Omental fat pad (tissue), 3 donors: ENCODE measurements at regions not wholly inside any gene's neighbourhood (a gene's known extent, or its start where the extent isn't known, plus 50 kb on each side); places are given as distances from the start of the nearest gene placed in this dataset.
A peak's percentile ranks its signal among the peaks of the same experiment; 100 is the strongest.

Experiments used
- ATAC-seq: fragments of 150-250 bp; one replicate; pipeline ENCODE4 v1.9.1; 2016; ENCODE audit warnings: mild to moderate bottlenecking, moderate library complexity; ENCODE audit not compliant: low FRiP score
- DNase-seq: peaks from one replicate; pipeline ENCODE4 v3.0.0-alpha.2; 2019; ENCODE audit warnings: low spot score
- TF ChIP-seq, protein P1 (sequence below), 3 donors: fragments of 450-650 bp; IDR thresholded peaks; one replicate each; pipeline ENCODE4 v1.5.1; 2016 to 2017; ENCODE audit warnings: antibody characterized with exemption in 3 of 3, mild to moderate bottlenecking in 3 of 3, moderate library complexity in 2 of 3

DNA sequence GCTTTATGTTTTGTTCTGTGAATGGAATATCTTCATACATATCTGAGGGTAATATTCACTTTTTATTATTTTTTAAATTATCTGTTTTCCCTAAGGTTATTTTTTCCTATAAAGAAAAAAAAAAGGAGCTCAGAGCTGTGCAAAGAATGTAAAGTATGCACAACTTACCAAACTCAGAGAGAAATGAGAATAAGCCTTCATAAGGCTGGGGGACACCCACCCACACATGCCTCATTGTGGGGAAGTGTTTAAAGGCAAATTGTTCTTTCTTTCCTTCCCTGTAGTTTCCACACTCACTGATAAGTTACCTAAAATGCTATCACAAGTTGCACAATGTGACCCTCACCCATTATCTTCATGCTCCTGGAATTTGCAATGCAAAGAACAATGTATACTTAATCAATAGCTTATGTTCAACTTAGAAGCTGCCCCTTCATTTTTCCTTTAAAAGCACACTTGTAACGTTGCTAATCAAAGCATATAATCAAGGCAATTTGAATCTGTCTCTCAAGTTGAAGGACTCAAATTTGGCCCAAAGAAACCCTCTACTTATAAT lies 108.1 kb downstream of the GNAT3 start:
- TF ChIP-seq, protein P1, sequence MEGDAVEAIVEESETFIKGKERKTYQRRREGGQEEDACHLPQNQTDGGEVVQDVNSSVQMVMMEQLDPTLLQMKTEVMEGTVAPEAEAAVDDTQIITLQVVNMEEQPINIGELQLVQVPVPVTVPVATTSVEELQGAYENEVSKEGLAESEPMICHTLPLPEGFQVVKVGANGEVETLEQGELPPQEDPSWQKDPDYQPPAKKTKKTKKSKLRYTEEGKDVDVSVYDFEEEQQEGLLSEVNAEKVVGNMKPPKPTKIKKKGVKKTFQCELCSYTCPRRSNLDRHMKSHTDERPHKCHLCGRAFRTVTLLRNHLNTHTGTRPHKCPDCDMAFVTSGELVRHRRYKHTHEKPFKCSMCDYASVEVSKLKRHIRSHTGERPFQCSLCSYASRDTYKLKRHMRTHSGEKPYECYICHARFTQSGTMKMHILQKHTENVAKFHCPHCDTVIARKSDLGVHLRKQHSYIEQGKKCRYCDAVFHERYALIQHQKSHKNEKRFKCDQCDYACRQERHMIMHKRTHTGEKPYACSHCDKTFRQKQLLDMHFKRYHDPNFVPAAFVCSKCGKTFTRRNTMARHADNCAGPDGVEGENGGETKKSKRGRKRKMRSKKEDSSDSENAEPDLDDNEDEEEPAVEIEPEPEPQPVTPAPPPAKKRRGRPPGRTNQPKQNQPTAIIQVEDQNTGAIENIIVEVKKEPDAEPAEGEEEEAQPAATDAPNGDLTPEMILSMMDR (IDR thresholded peaks at IDR 0.05): no peak
- ATAC-seq: no peak
- DNase-seq: no peak

DNA sequence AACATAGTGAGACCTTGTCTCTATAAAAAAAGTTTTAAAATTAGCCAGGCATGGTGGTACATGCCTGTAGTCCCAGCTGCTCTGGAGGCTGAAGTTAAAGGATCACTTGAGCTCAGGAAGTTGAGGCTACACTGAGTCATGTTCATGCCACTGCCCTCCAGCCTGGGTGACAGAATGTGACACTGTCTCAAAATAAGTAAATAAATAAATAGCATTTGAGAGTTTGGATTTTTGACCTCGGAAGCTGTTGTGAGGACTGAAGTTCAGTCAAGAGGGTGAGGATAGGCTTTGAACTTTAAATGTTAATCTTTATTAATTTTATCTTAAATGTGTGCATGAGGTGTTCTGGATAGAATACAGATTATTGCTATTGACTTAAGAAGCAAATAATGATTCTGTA lies 110.2 kb downstream of the GNAT3 start:
- ATAC-seq (no peak), DNase-seq (no peak)
- TF ChIP-seq, protein P1 (IDR thresholded peaks at IDR 0.05): no peak

DNA sequence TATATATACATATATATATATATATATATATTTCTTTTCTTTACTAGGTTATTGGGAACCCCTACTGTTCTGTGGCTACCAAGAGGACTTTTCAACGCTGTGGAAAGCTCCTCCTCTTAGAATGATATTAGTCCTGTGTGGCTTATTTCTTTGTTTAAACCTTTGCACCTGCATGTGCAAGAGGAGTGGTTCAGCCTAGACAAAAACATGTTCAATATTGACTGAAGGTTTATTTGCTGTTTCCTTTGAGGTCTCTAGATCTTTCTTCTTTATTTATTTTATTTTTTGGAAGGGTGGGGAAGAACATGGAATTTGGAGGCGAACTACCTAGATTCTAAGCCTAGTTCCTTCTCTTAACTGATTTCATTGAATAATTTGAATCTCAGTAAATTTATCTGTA lies 118.1 kb downstream of the GNAT3 start:
- TF ChIP-seq, protein P1 (IDR thresholded peaks at IDR 0.05): no peak
- ATAC-seq (no peak), DNase-seq (no peak)

DNA sequence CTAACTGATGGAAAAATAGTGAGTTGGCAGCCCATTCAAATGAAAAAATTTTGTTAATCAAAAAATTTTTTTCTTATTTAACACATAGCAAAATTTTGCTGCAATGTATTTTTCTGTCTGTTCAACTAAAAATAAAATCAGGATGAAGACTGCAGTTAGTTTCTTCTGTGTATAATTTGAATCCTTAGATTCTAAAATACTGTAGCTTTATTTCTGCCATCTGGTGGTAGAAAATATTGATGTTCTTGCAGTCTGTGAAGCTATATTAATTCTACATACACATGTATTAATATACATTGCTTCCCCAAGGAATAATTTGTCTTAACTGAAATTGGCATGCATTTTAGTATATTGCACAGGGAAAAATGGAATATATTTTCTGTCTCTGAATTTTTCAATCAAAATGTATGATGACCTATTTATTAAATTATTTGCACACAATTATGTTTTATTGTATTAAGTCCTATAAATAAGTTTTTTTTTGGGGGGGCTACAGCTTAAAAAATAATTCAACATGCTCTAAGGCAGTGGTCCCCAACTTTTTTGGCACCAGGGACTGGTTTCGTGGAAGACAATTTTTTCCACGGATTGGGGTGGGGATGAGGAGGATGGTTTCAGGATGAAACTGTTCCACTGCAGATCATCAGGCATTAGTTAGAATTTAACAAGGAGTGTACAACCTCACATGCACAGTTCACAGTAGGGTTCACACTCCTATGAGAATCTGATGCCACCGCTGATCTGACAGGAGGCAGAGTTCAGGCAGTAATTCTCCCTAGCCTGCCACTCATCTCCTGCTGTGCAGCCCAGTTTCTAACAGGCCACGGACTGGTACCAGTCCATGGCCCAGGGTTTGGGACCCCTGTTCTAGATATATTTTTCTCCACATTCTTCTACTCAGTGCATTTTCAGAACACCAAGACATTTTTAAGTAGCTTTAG lies 119.4 kb downstream of the GNAT3 start:
- ATAC-seq (no peak), DNase-seq (no peak)
- TF ChIP-seq, protein P1 (IDR thresholded peaks at IDR 0.05): peak in 1 of 3 donors; percentile 32

DNA sequence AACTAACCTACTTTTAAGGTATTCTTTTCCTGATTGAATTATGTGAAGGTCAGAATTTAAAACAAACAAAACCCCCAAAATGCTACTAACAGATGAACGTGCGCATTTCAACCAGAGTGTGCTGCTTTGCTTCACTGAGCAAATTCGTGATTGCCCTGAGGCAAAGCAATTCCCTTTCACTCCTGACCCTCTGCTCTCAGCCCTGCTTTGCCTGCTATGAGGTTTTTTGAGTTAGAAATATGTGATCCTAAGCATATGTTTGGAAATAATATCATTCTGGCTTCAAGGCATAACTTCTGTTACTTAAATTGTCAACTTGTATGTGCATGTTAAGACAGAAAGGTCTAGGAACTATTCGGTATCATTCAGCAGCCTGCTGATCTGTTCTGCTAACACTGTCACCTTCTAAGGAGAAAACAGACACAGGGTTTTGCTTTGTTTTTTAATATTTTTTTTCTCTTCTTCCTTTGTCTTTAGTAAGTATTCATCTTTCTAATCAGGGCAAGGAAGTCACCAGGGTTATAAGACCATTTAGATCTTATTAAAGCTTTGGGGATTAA lies 124.2 kb downstream of the GNAT3 start:
- TF ChIP-seq, protein P1 (IDR thresholded peaks at IDR 0.05): no peak

DNA sequence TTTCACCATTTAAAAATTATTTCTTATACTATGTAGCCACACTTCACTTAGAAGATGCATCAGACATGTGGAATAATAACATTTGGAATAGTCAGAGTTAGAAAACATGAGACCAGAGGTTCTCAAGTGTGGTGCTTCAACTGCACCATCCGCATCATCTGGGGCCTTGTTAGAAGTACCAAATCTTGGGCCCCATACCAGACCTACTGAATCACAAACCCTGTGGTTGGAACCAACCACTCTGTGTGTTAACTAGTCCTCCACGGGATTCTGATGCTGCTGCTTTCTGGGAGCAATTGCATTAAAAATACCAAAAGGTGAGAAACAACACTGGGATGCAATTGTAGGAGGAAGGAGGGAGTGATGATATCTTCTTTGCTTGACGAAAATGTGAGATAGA lies 125.2 kb downstream of the GNAT3 start:
- ATAC-seq: no peak
- TF ChIP-seq, protein P1 (IDR thresholded peaks at IDR 0.05): no peak

More for the DNA sequence above, 124.2 kb downstream of the GNAT3 start:
- DNase-seq (no peak), ATAC-seq (no peak)

More for the DNA sequence above, 125.2 kb downstream of the GNAT3 start:
- DNase-seq: no peak
